SK-N-SH treated with all-trans-retinoic acid at 6 μM for 48 hours (cell line): ENCODE measurements at regions not wholly inside any gene's neighbourhood (a gene's known extent, or its start where the extent isn't known, plus 50 kb on each side); places are given as distances from the start of the nearest gene placed in this dataset.

Source experiments
- ATAC-seq: fragments of 200-7000 bp; cut with Tn5 transposase; 3 replicates; pipeline ENCODE4 v1.9.1; 2020; ENCODE audit warnings: mild to moderate bottlenecking, moderate library complexity
- BACH2 ChIP-seq: fragments of 250-450 bp; sonication (Bioruptor Pico); IDR thresholded peaks from 2 replicates; pipeline ENCODE4 v1.9.0; 2021; ENCODE audit warnings: mild to moderate bottlenecking, borderline replicate concordance
- CSDC2 ChIP-seq: fragments of 250-450 bp; sonication (Bioruptor Pico); IDR thresholded peaks from 2 replicates; pipeline ENCODE4 v1.5.0; 2020; ENCODE audit warnings: mild to moderate bottlenecking, moderate library complexity
- GLIS3 ChIP-seq: fragments of 250-450 bp; sonication (Bioruptor Pico); IDR thresholded peaks from 2 replicates; pipeline ENCODE4 v1.5.0; 2020; ENCODE audit warnings: mild to moderate bottlenecking, moderate library complexity
- ISL1 ChIP-seq: fragments of 250-450 bp; sonication (Bioruptor Pico); IDR thresholded peaks from 2 replicates; pipeline ENCODE4 v2.1.2; 2022; ENCODE audit warnings: mild to moderate bottlenecking, moderate library complexity
- OSR1 ChIP-seq: fragments of 250-450 bp; sonication (Bioruptor Pico); IDR thresholded peaks from 2 replicates; pipeline ENCODE4 v1.8.0; 2022; ENCODE audit warnings: moderate library complexity, mild to moderate bottlenecking, inconsistent platforms
- POU6F1 ChIP-seq: fragments of 250-450 bp; sonication (Bioruptor Pico); IDR thresholded peaks from 2 replicates; pipeline ENCODE4 v1.8.0; 2021; ENCODE audit warnings: low read depth, mild to moderate bottlenecking, moderate library complexity, borderline replicate concordance
- PPARA ChIP-seq: fragments of 250-450 bp; sonication (Bioruptor Pico); IDR thresholded peaks from 2 replicates; pipeline ENCODE4 v1.5.0; 2020; ENCODE audit warnings: mild to moderate bottlenecking, borderline replicate concordance
- RARB ChIP-seq: fragments of 250-450 bp; sonication (Bioruptor Pico); IDR thresholded peaks from 2 replicates; pipeline ENCODE4 v1.8.0; 2021; ENCODE audit warnings: mild to moderate bottlenecking, moderate library complexity
- SNAI2 ChIP-seq: fragments of 250-450 bp; sonication (Bioruptor Pico); IDR thresholded peaks from 2 replicates; pipeline ENCODE4 v1.5.0; 2020; ENCODE audit warnings: mild to moderate bottlenecking, moderate library complexity
- TCF4 ChIP-seq: fragments of 250-450 bp; sonication (Bioruptor Pico); IDR thresholded peaks from 2 replicates; pipeline ENCODE4 v1.8.0; 2021; ENCODE audit warnings: mild to moderate bottlenecking, moderate library complexity, borderline replicate concordance
- ZC3H10 ChIP-seq: fragments of 250-450 bp; sonication (Bioruptor Pico); IDR thresholded peaks from 2 replicates; pipeline ENCODE4 v1.5.1; 2021; ENCODE audit warnings: mild to moderate bottlenecking, moderate library complexity
- ZFP3 ChIP-seq: fragments of 250-450 bp; sonication (Bioruptor Pico); IDR thresholded peaks from 2 replicates; pipeline ENCODE4 v1.5.0; 2020; ENCODE audit warnings: mild to moderate bottlenecking, moderate library complexity
- ZFP30 ChIP-seq: fragments of 450-650 bp; formaldehyde crosslinking; IDR thresholded peaks from 2 replicates; pipeline ENCODE4 v1.5.0; 2022; ENCODE audit warnings: mild to moderate bottlenecking, moderate library complexity
- ZNF565 ChIP-seq: fragments of 450-650 bp; formaldehyde crosslinking; conservative IDR thresholded peaks from 2 replicates; pipeline ENCODE4 v1.5.0; 2020; ENCODE audit warnings: low read depth, mild to moderate bottlenecking, moderate library complexity
- ZNF70 ChIP-seq: fragments of 450-650 bp; formaldehyde crosslinking; IDR thresholded peaks from 2 replicates; pipeline ENCODE4 v1.5.0; 2020; ENCODE audit warnings: mild to moderate bottlenecking, moderate library complexity
- ZNF8 ChIP-seq: fragments of 450-650 bp; formaldehyde crosslinking; IDR thresholded peaks from 2 replicates; pipeline ENCODE4 v1.5.0; 2020; ENCODE audit warnings: mild to moderate bottlenecking, moderate library complexity
- TF ChIP-seq, protein P1 (sequence below): fragments of 250-450 bp; sonication (Bioruptor Pico); IDR thresholded peaks from 2 replicates; pipeline ENCODE4 v1.8.0; 2020; ENCODE audit warnings: mild to moderate bottlenecking, moderate library complexity, borderline replicate concordance
- TF ChIP-seq, protein P2 (sequence below): fragments of 250-450 bp; sonication (Bioruptor Pico); IDR thresholded peaks from 2 replicates; pipeline ENCODE4 v1.5.0; 2020; ENCODE audit warnings: mild to moderate bottlenecking, moderate library complexity

DNA sequence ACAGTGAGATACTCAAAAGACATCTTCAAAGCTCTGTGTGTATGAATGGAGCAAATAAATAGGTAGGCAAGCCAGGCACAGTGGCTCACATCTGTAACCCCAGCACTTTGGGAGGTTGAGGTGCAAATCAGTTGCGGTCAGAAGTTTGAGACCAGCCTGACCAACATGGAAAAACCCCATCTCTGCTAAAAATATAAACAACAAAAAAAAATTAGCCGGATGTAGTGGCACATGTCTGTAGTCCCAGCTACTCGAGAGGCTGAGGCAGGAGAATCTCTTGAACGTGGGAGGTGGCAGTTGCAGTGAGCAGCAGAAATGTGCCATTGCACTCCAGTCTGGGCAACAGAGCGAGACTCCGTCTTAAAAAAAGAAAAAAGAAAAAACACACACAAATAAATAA, 945.1 kb upstream of the PIK3C3 start:
- TF ChIP-seq ZFP3 (CRISPR knock-in tag), result no peak
- TF ChIP-seq ZC3H10 (CRISPR knock-in tag), result no peak
- no peak for TF ChIP-seq TCF4 (CRISPR knock-in tag)
- TF ChIP-seq ZNF565 (CRISPR knock-in tag), result no peak
- no peak for TF ChIP-seq BACH2 (CRISPR knock-in tag)
- TF ChIP-seq, protein P1, sequence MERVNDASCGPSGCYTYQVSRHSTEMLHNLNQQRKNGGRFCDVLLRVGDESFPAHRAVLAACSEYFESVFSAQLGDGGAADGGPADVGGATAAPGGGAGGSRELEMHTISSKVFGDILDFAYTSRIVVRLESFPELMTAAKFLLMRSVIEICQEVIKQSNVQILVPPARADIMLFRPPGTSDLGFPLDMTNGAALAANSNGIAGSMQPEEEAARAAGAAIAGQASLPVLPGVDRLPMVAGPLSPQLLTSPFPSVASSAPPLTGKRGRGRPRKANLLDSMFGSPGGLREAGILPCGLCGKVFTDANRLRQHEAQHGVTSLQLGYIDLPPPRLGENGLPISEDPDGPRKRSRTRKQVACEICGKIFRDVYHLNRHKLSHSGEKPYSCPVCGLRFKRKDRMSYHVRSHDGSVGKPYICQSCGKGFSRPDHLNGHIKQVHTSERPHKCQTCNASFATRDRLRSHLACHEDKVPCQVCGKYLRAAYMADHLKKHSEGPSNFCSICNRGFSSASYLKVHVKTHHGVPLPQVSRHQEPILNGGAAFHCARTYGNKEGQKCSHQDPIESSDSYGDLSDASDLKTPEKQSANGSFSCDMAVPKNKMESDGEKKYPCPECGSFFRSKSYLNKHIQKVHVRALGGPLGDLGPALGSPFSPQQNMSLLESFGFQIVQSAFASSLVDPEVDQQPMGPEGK (CRISPR knock-in tag), result no peak
- TF ChIP-seq ZNF70 (CRISPR knock-in tag), result no peak
- no peak for TF ChIP-seq RARB
- no peak for TF ChIP-seq SNAI2 (CRISPR knock-in tag)
- no peak for ATAC-seq

DNA sequence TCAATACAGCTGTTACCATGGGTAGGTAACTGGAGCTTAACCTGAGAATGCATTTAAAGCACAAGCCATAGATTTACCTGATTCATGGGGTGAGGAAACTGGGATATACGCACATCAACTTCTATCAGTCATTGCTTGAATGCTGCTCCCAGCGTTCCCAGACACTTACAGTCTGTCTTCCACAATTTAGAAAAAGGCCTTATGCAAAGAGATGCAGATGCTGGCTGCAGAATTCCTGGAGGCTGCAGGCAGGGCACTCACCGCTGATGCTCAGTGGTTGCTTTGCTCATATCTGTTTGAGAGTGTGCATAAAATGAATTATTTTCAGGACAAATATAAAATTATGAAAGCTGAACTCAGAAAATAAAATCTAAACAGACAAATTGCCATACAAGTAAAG, 950.7 kb upstream of the PIK3C3 start:
- TF ChIP-seq, protein P1 (CRISPR knock-in tag), result no peak
- TF ChIP-seq, protein P2, sequence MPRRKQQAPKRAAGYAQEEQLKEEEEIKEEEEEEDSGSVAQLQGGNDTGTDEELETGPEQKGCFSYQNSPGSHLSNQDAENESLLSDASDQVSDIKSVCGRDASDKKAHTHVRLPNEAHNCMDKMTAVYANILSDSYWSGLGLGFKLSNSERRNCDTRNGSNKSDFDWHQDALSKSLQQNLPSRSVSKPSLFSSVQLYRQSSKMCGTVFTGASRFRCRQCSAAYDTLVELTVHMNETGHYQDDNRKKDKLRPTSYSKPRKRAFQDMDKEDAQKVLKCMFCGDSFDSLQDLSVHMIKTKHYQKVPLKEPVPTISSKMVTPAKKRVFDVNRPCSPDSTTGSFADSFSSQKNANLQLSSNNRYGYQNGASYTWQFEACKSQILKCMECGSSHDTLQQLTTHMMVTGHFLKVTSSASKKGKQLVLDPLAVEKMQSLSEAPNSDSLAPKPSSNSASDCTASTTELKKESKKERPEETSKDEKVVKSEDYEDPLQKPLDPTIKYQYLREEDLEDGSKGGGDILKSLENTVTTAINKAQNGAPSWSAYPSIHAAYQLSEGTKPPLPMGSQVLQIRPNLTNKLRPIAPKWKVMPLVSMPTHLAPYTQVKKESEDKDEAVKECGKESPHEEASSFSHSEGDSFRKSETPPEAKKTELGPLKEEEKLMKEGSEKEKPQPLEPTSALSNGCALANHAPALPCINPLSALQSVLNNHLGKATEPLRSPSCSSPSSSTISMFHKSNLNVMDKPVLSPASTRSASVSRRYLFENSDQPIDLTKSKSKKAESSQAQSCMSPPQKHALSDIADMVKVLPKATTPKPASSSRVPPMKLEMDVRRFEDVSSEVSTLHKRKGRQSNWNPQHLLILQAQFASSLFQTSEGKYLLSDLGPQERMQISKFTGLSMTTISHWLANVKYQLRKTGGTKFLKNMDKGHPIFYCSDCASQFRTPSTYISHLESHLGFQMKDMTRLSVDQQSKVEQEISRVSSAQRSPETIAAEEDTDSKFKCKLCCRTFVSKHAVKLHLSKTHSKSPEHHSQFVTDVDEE, result no peak
- TF ChIP-seq SNAI2 (CRISPR knock-in tag) (no peak), ZNF8 (CRISPR knock-in tag) (no peak), POU6F1 (CRISPR knock-in tag) (no peak)
- TF ChIP-seq, all 23 proteins: peak for 0
- no peak for ATAC-seq

- TF ChIP-seq CSDC2 (CRISPR knock-in tag) (no peak), ISL1 (CRISPR knock-in tag) (0 out of 2 replicates have a peak, but pooled peaks have one; percentile 29)
- TF ChIP-seq, protein P2, result no peak
- TF ChIP-seq, all 23 proteins: peak for 1
- peak; percentile 56 for ATAC-seq
Observed at GRCh38 chr18:40995529-40995928, 959.5 kb upstream of the PIK3C3 start.

GRCh38 chr18:40993363-40993762, 961.7 kb upstream of the PIK3C3 start:
- no peak for ATAC-seq
- TF ChIP-seq PPARA (CRISPR knock-in tag), result no peak
- no peak for TF ChIP-seq ISL1 (CRISPR knock-in tag)
- no peak for TF ChIP-seq GLIS3 (CRISPR knock-in tag)
- no peak for TF ChIP-seq RARB
- TF ChIP-seq BACH2 (CRISPR knock-in tag), result no peak
- TF ChIP-seq, protein P1 (CRISPR knock-in tag), result no peak
- TF ChIP-seq ZFP30 (CRISPR knock-in tag), result no peak
- no peak for TF ChIP-seq ZNF8 (CRISPR knock-in tag)
- no peak for TF ChIP-seq ZC3H10 (CRISPR knock-in tag)
- no peak for TF ChIP-seq ZNF70 (CRISPR knock-in tag)
- TF ChIP-seq, protein P2, result no peak
- TF ChIP-seq OSR1, result no peak
- no peak for TF ChIP-seq SNAI2 (CRISPR knock-in tag)
